ENCODE measurements at regions not wholly inside any gene's neighbourhood (a gene's known extent, or its start where the extent isn't known, plus 50 kb on each side); places are given as distances from the start of the nearest gene placed in this dataset.

DNA sequence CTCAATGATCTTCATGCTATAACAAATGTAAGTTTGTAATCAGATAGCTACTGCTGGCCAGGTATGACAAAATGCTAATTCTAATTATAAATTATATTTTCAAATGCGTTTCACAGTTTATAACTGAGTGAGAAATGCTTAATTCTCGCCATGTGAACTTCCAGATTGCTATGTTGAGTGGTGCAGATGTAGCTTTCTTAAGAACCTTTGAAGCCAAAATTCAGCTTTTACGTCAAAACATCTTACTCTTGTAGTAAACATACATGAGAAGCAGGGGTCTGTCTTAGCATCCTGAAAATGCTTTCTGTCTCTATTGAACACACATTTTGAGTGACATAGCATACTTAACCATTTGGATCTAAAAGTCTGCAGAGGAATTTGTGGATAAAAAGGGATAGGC is 176.5 kb upstream of the PRICKLE1 start:
- H3K9me3 ChIP-seq: no peaks in the 10 kb centered on the region
- TF ChIP-seq POLR2A (IDR thresholded peaks at IDR 0.05): no peak
- TF ChIP-seq, protein P1, sequence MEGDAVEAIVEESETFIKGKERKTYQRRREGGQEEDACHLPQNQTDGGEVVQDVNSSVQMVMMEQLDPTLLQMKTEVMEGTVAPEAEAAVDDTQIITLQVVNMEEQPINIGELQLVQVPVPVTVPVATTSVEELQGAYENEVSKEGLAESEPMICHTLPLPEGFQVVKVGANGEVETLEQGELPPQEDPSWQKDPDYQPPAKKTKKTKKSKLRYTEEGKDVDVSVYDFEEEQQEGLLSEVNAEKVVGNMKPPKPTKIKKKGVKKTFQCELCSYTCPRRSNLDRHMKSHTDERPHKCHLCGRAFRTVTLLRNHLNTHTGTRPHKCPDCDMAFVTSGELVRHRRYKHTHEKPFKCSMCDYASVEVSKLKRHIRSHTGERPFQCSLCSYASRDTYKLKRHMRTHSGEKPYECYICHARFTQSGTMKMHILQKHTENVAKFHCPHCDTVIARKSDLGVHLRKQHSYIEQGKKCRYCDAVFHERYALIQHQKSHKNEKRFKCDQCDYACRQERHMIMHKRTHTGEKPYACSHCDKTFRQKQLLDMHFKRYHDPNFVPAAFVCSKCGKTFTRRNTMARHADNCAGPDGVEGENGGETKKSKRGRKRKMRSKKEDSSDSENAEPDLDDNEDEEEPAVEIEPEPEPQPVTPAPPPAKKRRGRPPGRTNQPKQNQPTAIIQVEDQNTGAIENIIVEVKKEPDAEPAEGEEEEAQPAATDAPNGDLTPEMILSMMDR (IDR thresholded peaks at IDR 0.05 in 4 of 5, conservative IDR thresholded peaks at IDR 0.05 in 1 of 5): no peak
- in situ Hi-C loops (cut with MboI; ENCODE audit: low sequenced_read_pairs in 4 of 4) (no loop called here), intact Hi-C loops (cut with DNase I; ENCODE audit: low total_unique reads) (no loop called here)
- H3K27ac ChIP-seq: no peak overlapping the region
- no peak overlapping the region for H3K4me3 ChIP-seq
- H3K4me1 ChIP-seq: peaks cover 0 to 2% of the 10 kb centered on the region in 2 donors
- H3K36me3 ChIP-seq: no peaks in the 10 kb centered on the region
- DNase-seq: no peak
- no peaks in the 10 kb centered on the region for H3K27me3 ChIP-seq
- ATAC-seq: no peak

DNA sequence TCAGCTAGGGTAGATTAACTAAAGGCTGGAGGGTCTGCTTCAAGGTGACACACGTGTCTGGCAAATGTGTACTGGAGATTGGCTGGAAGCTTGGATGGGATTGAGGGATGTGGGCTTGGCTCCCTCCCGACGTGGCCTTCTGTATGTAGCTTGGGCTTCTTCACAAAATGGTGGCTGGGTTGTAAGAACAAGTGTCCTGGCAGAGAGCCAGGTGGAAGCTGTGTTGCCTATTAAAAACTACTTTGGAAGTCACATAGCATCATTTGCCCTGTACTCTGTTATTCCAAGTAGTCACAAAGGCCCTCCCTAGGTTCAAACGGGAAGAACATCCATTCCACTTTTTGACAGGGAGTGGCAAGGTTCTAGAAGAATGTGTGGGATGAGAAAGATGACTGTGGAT is 174.1 kb upstream of the PRICKLE1 start:
- in situ Hi-C loops (cut with MboI; ENCODE audit: low sequenced_read_pairs in 4 of 4) (no loop called here), intact Hi-C loops (cut with DNase I; ENCODE audit: low total_unique reads) (no loop called here)
- no peak overlapping the region for H3K27ac ChIP-seq
- no peak overlapping the region for H3K4me3 ChIP-seq
- no peaks in the 10 kb centered on the region for H3K27me3 ChIP-seq
- H3K36me3 ChIP-seq: no peaks in the 10 kb centered on the region
- H3K9me3 ChIP-seq: no peaks in the 10 kb centered on the region
- TF ChIP-seq, protein P1 (IDR thresholded peaks at IDR 0.05 in 4 of 5, conservative IDR thresholded peaks at IDR 0.05 in 1 of 5): no peak
- TF ChIP-seq POLR2A (IDR thresholded peaks at IDR 0.05): no peak
- no peak for DNase-seq
- peaks cover 18 to 24% of the 10 kb centered on the region in 2 donors for H3K4me1 ChIP-seq
- ATAC-seq: no peak

DNA sequence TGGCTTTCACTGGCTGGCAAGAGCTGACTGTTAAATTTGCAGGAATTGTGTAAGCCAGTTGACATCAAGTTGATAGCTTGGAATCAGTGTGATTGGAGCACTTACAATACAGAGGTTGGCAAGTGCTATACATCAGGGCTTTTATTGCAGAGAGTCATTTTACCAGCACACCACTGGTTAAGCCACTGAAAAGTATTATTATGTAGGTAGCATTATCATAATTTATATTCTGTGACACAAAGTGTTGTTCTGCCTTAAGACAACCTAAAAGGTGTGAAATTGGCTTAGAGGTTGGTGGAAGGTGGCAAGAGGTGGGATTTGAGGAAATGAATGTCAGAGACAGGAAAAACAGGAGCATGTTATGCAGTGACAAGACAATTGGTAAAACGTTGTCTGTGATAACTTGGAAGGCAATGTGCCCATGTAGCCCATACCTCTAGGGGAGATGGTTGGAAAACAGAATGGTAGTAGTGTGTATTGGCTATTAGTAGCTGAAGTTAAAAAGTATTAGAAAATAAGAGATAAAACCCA is 172.9 kb upstream of the PRICKLE1 start:
- Histone ChIP-seq H3K4me1 (peaks cover 18 to 25% of the 10 kb centered on the region in 2 donors), H3K9me3 (no peaks in the 10 kb centered on the region), H3K27ac (no peak overlapping the region), H3K36me3 (no peaks in the 10 kb centered on the region), H3K27me3 (no peaks in the 10 kb centered on the region), H3K4me3 (no peak overlapping the region)
- TF ChIP-seq POLR2A (IDR thresholded peaks at IDR 0.05): no peak
- intact Hi-C loops (cut with DNase I; ENCODE audit: low total_unique reads) (no loop called here), in situ Hi-C loops (cut with MboI; ENCODE audit: low sequenced_read_pairs in 4 of 4) (no loop called here)
- DNase-seq: no peak
- no peak for ATAC-seq

DNA sequence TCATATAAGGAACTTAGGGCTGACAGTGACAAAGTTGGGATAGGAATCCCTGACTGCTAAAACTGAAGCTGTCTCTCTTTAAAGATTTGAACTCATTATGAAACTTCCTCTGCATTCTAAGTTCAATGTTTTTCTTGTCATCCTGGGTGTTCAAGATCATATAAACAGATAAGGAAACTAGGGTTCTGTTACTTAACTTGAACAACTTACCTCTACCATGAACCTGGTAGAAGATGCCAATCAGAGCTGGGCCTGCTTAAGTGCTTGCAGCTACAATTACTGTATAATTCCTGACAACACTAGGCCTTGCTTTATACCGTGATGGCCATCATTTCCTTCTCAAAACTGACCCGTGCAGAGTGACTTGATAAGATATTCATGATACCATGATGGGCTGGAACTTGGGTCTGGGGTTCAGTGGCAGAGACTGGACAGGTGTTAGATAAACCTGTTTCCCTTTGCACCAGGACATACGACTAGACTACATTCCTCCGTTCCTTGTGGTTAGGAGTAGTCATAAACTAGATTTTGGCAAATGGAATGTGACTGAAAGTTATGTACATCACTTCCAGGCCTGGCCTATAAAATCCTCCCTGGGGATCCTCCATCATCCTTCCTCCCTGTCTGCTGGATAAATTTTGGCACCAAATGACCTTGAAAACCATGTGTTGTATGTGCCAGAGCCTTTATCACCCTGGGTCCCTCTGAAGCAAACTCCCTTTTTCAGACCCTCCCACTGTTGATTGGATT is 172.2 kb upstream of the PRICKLE1 start:
- DNase-seq (no peak), ATAC-seq (no peak)
- intact Hi-C loops (cut with DNase I; ENCODE audit: low total_unique reads) (no loop called here), in situ Hi-C loops (cut with MboI; ENCODE audit: low sequenced_read_pairs in 4 of 4) (no loop called here)
- peaks cover 18 to 25% of the 10 kb centered on the region in 2 donors for H3K4me1 ChIP-seq
- no peaks in the 10 kb centered on the region for H3K36me3 ChIP-seq
- H3K27ac ChIP-seq: no peak overlapping the region
- no peak overlapping the region for H3K4me3 ChIP-seq
- no peaks in the 10 kb centered on the region for H3K9me3 ChIP-seq
- TF ChIP-seq, protein P1 (IDR thresholded peaks at IDR 0.05 in 4 of 5, conservative IDR thresholded peaks at IDR 0.05 in 1 of 5): no peak
- TF ChIP-seq POLR2A (IDR thresholded peaks at IDR 0.05): no peak
- H3K27me3 ChIP-seq: no peaks in the 10 kb centered on the region

DNA sequence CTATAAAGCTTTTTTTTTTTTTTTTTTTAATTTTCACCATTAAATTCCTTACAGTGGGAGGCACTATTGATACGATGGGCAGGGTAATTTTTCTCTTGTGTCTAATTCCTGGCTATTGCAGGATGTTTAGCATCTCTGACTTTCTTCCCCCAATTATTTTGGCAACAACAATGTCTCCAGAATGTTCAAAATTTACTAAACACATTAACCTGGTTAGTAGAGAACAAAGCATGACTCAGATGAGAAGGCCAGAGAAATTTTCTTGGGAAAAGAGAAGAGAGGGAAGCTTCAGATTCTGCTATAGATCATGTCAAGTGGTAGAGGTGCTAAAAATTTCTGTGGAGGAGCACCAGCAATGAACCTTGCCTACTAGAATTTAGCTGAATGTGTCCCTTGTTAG is 171.5 kb upstream of the PRICKLE1 start:
- ATAC-seq (no peak), DNase-seq (no peak)
- no peak overlapping the region for H3K27ac ChIP-seq
- H3K36me3 ChIP-seq: no peaks in the 10 kb centered on the region
- in situ Hi-C loops (cut with MboI; ENCODE audit: low sequenced_read_pairs in 4 of 4) (no loop called here), intact Hi-C loops (cut with DNase I; ENCODE audit: low total_unique reads) (no loop called here)
- peaks cover 18 to 25% of the 10 kb centered on the region in 2 donors for H3K4me1 ChIP-seq
- no peaks in the 10 kb centered on the region for H3K27me3 ChIP-seq
- H3K9me3 ChIP-seq: no peaks in the 10 kb centered on the region
- no peak overlapping the region for H3K4me3 ChIP-seq
- no peak for TF ChIP-seq POLR2A (IDR thresholded peaks at IDR 0.05)
- TF ChIP-seq, protein P1 (IDR thresholded peaks at IDR 0.05 in 4 of 5, conservative IDR thresholded peaks at IDR 0.05 in 1 of 5): no peak
